Inferior parietal cortex (tissue), 1 donor: ENCODE measurements at regions not wholly inside any gene's neighbourhood (a gene's known extent, or its start where the extent isn't known, plus 50 kb on each side); places are given as distances from the start of the nearest gene placed in this dataset.

Experiments used
- DNase-seq: peaks from one replicate; pipeline ENCODE4 v3.0.0-alpha.2; 2016; ENCODE audit errors: extremely low spot score

- DNase-seq = no peak
These were observed 511.3 kb downstream of the MIAT start for GRCh38 chr22:27168681-27169080.

DNA sequence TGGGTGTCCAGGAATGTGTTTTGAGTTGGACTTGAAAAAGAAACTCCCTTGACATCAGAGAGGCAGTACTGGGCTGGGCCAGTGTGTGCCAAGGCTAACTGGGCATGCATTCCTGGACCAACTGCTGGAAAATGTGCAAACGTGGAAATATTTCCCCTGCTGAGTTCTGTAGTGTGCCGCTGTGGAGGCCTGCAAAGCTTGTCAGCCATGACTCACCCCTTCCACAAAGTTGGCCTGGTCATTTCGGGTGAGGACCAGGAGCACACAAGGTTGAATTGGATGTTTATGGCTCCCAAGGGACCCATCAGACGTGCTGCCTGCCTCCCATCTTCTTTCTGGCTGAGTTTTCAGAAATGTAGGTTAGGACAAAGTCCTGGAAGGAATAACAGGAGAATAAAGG is 513.1 kb downstream of the MIAT start:
- DNase-seq = no peak

DNA sequence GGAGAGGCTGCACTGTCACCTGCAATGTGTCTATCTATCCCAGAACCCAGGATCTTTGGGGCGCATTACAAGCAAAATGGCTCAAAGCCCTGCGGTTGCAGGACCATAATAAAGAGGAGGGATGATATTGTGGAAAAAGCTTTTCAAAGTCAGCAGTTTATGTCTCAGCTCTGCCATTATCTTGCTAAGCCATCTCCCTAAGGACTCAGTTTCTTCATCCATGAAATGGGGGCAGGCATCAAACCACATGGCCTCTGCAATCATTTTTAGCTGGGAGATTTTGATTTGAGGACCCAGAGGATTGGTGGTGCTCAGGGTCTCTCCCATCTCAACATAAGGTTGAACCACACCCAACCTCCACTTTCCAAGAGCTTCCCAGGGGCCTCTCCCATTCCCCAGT is 513.8 kb downstream of the MIAT start:
- no peak for DNase-seq

DNA sequence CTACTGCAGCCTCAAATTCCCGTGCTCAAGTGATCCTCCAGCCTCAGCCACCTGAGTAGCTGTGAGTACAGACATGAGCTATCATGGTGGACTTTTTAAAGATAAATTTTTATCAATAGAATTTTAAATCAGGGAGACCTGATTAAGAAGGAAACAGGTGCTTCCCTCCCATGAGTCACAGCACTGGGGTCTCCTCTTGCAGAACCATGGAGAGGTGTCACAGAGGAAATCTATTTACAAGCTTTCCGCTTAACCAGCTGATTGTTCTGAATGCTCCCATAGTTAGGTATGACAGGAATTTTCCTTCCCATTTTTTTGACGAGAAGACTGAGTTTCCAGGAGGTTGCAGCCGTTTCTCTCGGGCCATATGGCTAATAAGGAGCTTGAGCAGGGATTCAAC is 516.1 kb downstream of the MIAT start:
- no peak for DNase-seq

DNA sequence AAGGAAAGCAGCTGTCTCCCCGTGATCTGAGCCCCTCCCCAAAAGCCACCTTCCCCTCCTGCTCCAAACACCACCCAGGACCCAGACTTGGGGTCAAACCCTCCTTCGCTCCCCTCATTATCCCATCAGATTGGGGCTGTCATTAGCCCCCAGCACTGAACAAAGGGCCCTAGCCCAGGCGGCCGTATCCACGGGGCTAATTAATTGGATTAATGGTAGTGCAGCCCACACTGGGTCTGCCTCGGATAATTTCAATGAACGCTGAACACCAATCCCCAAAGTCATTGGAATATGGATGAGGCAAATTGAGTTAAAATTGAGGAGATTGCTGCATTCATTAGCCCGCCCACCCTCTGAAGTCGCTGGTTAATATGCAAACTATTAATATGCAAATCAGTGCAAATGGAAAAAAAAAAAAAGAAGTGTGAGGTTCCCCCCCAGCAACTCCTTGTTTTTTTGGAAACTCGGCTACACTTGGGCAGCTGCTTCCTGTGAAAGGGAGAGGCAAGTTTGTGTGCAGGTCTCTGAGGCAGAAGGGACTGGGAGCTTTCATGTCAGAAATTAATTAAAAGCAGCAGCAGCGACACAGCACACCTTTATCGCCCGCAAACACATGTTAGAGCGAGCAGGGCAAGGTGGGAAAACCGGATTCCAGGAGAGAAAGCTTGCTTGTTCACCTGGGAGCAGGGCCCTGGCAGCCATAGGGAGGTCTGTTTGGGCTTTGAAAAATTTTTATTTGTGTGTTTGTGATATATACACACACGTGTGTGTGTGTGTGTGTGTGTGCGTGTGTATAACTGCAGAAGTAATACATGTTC is 517.8 kb downstream of the MIAT start:
- DNase-seq = no peak

DNA sequence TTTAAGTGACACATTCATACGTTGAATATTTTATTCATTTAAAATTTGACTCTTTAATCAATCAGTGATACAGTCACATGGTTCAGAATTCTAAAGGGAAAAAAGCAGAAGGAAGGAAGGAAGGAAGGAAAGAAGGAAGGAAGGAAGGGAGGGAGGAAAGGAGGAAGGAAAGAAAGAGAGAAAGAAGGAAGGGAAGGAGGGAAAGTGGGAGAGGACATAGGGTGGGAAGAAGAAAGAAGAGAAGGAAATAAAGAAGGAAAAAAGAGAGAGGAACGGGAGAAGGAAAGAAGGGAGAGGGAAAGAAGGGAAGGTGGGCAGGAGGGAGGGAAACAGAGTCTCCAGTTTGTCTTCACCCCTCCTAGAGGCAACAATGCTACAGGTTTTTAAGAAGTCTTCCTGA is 518.6 kb downstream of the MIAT start:
- DNase-seq = no peak

DNA sequence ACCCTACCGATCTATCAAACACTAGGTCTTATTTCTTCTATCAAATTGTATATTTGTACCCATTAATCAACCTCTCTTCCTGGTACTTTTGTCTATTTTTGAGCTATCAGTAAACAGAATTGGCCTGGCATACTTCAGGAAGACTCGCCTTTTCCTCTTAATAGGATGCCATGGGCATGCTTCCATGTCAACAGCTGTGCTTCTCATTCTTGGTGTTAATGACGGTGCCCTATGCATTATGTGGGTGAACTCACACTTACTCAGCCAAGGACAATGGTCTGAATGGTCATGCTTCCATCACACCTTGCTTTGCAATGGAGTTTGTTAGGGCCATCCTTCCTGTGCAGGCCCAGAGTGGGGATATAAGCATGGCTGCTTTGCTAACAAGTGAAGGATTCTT is 521.8 kb downstream of the MIAT start:
- DNase-seq = no peak

DNA sequence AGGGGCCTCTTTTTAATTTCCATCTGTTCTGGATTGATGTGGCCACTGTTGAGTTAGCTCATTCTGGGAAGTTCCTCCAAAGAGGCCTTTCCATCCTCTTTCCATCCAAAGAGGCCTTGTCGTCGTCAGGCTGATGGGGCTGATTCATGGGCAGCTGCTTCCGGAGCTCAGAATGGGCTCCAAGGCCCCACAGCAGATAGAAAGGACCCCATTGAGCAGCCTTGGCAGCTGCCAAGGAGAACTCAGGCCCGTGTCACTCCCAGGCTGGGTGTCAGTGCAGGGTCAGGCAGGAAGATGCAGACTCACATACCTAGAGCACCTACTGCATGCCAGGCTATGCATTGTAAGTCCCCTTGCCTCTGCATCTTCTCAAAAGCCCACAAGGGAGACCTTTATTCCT is 524.1 kb downstream of the MIAT start:
- DNase-seq = no peak

DNA sequence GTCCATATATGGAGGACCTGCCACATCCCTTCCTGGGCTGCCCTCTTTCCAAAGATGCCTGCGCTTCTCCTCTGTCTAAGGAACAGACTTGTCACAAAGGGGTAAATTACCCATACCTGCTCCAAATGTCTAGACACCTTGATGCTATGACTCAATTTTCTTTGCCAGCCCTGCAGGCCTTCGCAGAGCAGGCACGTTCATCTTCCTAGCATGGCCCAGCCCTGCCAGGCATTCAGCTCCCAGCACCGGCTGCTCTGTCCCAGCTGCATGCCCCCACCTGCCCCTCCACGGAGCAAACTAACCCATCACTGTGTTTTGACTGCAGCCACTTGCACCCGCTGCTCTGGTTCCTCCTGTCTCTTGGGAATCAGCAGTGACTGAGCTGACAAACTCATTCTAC is 526.1 kb downstream of the MIAT start:
- DNase-seq = no peak

DNA sequence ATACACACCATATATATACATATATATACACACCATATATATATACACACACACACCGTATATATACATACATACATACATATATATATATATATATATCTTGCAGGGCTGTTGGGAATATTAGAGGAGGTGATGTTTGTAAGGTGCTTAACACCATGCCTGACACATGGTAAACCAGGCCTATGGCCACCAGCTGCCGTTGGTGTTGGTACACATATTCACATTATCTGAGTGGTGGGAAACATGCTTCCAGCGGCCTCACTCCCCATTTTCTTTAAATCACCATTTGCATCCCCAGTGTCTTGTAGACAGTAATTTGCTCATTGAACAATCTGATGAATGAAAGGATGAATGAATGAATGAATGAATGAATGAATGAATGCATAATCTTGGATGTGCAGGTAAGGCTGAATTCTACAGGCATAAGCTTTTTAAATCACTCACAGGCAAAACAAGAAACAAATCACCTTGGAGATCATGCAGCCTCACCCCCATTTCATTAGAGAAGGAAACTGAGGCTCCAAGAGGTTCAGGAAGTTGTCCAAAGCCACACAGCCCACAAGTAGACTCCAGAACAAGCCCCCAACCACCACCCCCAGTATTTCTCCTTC is 527.8 kb downstream of the MIAT start:
- no peak for DNase-seq

- no peak for DNase-seq
These were observed 528.4 kb downstream of the MIAT start for GRCh38 chr22:27185760-27186302.

GRCh38 chr22:27186643-27187042 is 529.3 kb downstream of the MIAT start:
- DNase-seq = no peak

- no peak for DNase-seq
These were observed 534.9 kb downstream of the MIAT start for GRCh38 chr22:27192135-27192829.

- no peak for DNase-seq
These were observed 535.8 kb downstream of the MIAT start for GRCh38 chr22:27193215-27193614.

GRCh38 chr22:27193636-27194035 is 536.2 kb downstream of the MIAT start:
- DNase-seq = no peak

- DNase-seq = no peak
These were observed 536.8 kb downstream of the MIAT start for GRCh38 chr22:27194096-27194748.

DNA sequence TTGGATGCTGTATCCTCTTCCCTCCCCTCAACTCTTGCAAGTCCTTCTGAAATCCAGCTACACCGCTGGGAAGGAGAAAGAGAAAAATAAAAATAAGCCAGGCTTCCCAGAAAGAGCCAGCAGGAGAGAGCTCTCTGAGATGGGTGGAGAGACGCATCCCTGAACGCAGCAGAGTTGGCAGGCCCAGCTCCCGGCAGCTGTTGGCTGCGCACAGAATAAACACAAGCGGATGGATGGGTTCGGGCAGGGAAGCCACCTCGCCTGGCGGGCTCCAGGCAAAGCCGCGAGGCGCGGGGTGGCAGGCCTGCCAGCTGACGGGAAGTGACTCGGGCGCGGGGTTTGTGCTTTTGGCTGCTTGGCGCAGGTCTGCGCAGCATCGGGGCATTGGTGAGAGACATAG is 537.7 kb downstream of the MIAT start:
- DNase-seq = no peak

- no peak for DNase-seq
These were observed 538.1 kb downstream of the MIAT start for GRCh38 chr22:27195494-27195893.

GRCh38 chr22:27196606-27197005 is 539.2 kb downstream of the MIAT start:
- DNase-seq = no peak

DNA sequence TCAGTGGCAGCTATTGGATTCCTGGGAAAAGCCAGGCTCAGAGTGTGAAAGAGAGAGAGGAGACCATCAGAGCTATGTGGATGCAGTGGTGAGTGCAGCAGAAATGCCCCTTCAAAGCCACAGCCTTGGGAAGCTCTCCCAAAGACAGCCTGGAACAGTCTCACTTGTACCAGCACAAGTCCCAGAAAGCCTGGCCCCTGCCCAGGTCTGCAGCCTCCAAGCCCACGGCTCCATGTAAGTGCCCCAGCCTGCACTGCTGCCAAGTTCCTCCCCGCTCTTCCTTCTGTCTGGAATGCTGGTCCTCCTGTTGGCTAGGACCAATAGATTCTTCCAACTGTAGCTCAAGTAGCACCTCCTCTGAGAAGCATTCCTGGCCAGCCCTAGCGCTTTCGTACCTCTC is 539.7 kb downstream of the MIAT start:
- DNase-seq = no peak

DNA sequence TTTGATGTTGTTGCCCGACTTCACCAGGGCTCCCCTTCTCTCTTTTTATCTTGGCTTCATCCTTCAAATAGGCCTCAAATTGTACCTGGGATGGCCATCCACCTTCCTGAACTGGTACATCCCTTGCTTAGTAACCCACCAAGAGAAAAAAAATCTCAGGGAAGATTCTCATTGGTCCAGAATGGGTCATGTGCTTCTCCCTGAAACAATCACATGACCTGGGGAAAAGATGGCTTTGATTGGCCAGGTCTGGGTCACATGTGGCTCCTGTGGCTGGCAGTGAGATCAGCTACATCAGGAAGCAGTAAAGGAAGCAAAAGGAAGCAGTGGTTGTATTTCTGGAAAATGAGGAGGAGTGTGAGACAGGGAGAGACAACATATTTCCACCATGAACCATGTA is 540.2 kb downstream of the MIAT start:
- DNase-seq = no peak

DNA sequence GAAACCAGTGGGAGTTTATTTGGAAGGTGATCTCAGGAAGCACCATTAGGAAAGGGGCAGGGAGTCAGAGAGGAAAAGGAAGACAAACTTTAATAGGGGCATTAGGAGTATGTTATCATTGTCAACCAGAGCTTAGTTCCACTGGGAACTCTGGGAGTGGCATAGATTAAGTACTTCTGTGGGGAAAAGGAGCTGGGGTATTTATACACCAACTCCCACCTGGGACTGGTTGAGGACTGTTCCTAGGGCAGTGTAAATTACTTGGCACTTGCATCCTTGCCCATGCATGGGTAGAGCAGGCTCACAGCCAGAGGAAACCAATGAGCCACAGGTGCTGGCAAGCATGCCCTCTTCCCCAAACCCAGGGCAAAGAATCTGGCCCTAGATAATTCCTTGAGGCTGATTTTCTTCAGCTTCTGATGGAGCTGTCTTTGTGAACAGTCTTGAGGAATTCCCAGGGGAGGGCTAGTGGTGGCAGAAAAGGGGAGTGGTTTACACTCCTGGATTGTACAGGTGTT is 541.2 kb downstream of the MIAT start:
- no peak for DNase-seq
